ENCODE measurements at regions not wholly inside any gene's neighbourhood (a gene's known extent, or its start where the extent isn't known, plus 50 kb on each side); places are given as distances from the start of the nearest gene placed in this dataset.

- TF ChIP-seq CTCF (conservative IDR thresholded peaks at IDR 0.05; ENCODE audit: low read depth, low read length) (no peak), EZH2 (IDR thresholded peaks at IDR 0.05; ENCODE audit: borderline replicate concordance, low read depth, low read length, poor library complexity, severe bottlenecking) (no peak)
These were observed 78.6 kb upstream of the GDNF start for GRCh38 chr5:37918424-37918823.
